Trophoblast cell (in vitro differentiated cells and primary cell): ENCODE measurements at regions not wholly inside any gene's neighbourhood (a gene's known extent, or its start where the extent isn't known, plus 50 kb on each side); places are given as distances from the start of the nearest gene placed in this dataset.

Experiments used
- DNase-seq, 2 donors: peaks; one replicate each; pipeline ENCODE4 v3.0.0-alpha.2; 2016
- H2AFZ ChIP-seq: 2 replicates; pipeline ENCODE4 v1.6.1; 2013; ENCODE audit warnings: low read length, moderate library complexity, mild to moderate bottlenecking; ENCODE audit not compliant: insufficient read depth, poor library complexity
- H2AK5ac ChIP-seq: 2 replicates; pipeline ENCODE4 v1.6.1; 2013; ENCODE audit warnings: mild to moderate bottlenecking, low read length
- H2BK120ac ChIP-seq: 2 replicates; pipeline ENCODE4 v1.6.1; 2013; ENCODE audit warnings: low read length, mild to moderate bottlenecking, moderate library complexity; ENCODE audit not compliant: insufficient read depth, poor library complexity
- H2BK12ac ChIP-seq: 2 replicates; pipeline ENCODE4 v1.6.1; 2013; ENCODE audit warnings: mild to moderate bottlenecking, low read length, moderate library complexity
- H2BK5ac ChIP-seq: 2 replicates; pipeline ENCODE4 v1.6.1; 2013; ENCODE audit warnings: low read length, low read depth, moderate library complexity, mild to moderate bottlenecking; ENCODE audit not compliant: poor library complexity
- H3K14ac ChIP-seq: 2 replicates; pipeline ENCODE4 v1.6.1; 2013; ENCODE audit warnings: mild to moderate bottlenecking, low read length
- H3K18ac ChIP-seq: 2 replicates; pipeline ENCODE4 v1.6.1; 2013; ENCODE audit warnings: mild to moderate bottlenecking, low read length
- H3K23ac ChIP-seq: 2 replicates; pipeline ENCODE4 v1.6.1; 2013; ENCODE audit warnings: low read length
- H3K27ac ChIP-seq: 2 replicates; pipeline ENCODE4 v1.5.1; 2013; ENCODE audit warnings: low read depth, mild to moderate bottlenecking, inconsistent platforms, low read length, moderate library complexity
- H3K27me3 ChIP-seq: 2 replicates; pipeline ENCODE4 v1.6.1; 2013; ENCODE audit warnings: inconsistent platforms, mild to moderate bottlenecking, low read length, moderate library complexity; ENCODE audit not compliant: insufficient read depth
- H3K36me3 ChIP-seq, 2 experiments: 1 replicate in 1 of 2; 2 replicates in 1 of 2; pipeline ENCODE4 v1.6.1; 2013; ENCODE audit warnings: low read length in 2 of 2, mild to moderate bottlenecking in 2 of 2, moderate library complexity in 1 of 2; ENCODE audit not compliant: insufficient read depth in 2 of 2, control insufficient read depth in 1 of 2
- H3K4ac ChIP-seq: 2 replicates; pipeline ENCODE4 v1.6.1; 2013; ENCODE audit warnings: low read depth, mild to moderate bottlenecking, low read length, moderate library complexity
- H3K4me1 ChIP-seq, 2 experiments: 1 replicate in 1 of 2; 2 replicates in 1 of 2; pipeline ENCODE4 v1.6.1; 2013; ENCODE audit warnings: low read length in 2 of 2, mild to moderate bottlenecking in 2 of 2, moderate library complexity in 1 of 2; ENCODE audit not compliant: insufficient read depth in 2 of 2, control insufficient read depth in 1 of 2
- H3K4me2 ChIP-seq: 2 replicates; pipeline ENCODE4 v1.6.1; 2013; ENCODE audit warnings: inconsistent platforms, mild to moderate bottlenecking, low read length, moderate library complexity
- H3K4me3 ChIP-seq: 2 replicates; pipeline ENCODE4 v1.5.1; 2013; ENCODE audit warnings: mild to moderate bottlenecking, low read depth, low read length, inconsistent platforms
- H3K79me1 ChIP-seq: one replicate; pipeline ENCODE4 v1.6.1; 2013; ENCODE audit warnings: low read length
- H3K79me2 ChIP-seq: 2 replicates; pipeline ENCODE4 v1.6.1; 2013; ENCODE audit warnings: low read length, mild to moderate bottlenecking; ENCODE audit not compliant: control insufficient read depth, insufficient read depth, poor library complexity
- H3K9ac ChIP-seq: 2 replicates; pipeline ENCODE4 v1.6.1; 2013; ENCODE audit warnings: mild to moderate bottlenecking, low read length
- H3K9me3 ChIP-seq: 2 replicates; pipeline ENCODE4 v1.6.1; 2013; ENCODE audit warnings: low read depth, mild to moderate bottlenecking, control low read depth, inconsistent platforms, low read length; ENCODE audit not compliant: insufficient read depth
- H4K12ac ChIP-seq: 2 replicates; pipeline ENCODE4 v1.6.1; 2013; ENCODE audit warnings: low read depth, mild to moderate bottlenecking, low read length, moderate library complexity
- H4K8ac ChIP-seq: 2 replicates; pipeline ENCODE4 v1.6.1; 2013; ENCODE audit warnings: low read depth, mild to moderate bottlenecking, low read length, moderate library complexity
- H4K91ac ChIP-seq: one replicate; pipeline ENCODE4 v1.6.1; 2013; ENCODE audit warnings: low read depth, mild to moderate bottlenecking, low read length, moderate library complexity
- WGBS: extraction: QIAGEN DNeasy Blood & Tissue Kit; methylation state at CpG from one replicate; pipeline ENCODE4 v1.1.7; 2013; ENCODE audit warnings: missing lambda C conversion rate; ENCODE audit not compliant: insufficient read length, insufficient coverage; ENCODE audit errors: extremely low coverage; 5-methylcytosine and 5-hydroxymethylcytosine counted together

- H2BK12ac ChIP-seq: no peak overlapping the region
- H3K9ac ChIP-seq: no peak overlapping the region
- no peak overlapping the region for H3K14ac ChIP-seq
- no CpG with 5 or more reads among the region's 2 CpGs for WGBS
- H4K91ac ChIP-seq: no peak overlapping the region
- no peak overlapping the region for H2BK5ac ChIP-seq
- no peak overlapping the region for H3K4ac ChIP-seq
- H2AFZ ChIP-seq: no peak overlapping the region
- no peaks in the 10 kb centered on the region for H3K27me3 ChIP-seq
- H2AK5ac ChIP-seq: no peak overlapping the region
- H3K4me1 ChIP-seq: no peaks in the 10 kb centered on the region
- no peaks in the 10 kb centered on the region for H3K79me1 ChIP-seq
- no peak overlapping the region for H3K4me3 ChIP-seq
- no peak overlapping the region for H4K8ac ChIP-seq
- no peak overlapping the region for H3K4me2 ChIP-seq
- H3K9me3 ChIP-seq: no peaks in the 10 kb centered on the region
- no peak for DNase-seq
- H3K23ac ChIP-seq: no peak overlapping the region
- no peaks in the 10 kb centered on the region for H3K36me3 ChIP-seq
- H3K79me2 ChIP-seq: no peaks in the 10 kb centered on the region
- H4K12ac ChIP-seq: no peak overlapping the region
- no peak overlapping the region for H3K18ac ChIP-seq
- H3K27ac ChIP-seq: no peak overlapping the region
- H2BK120ac ChIP-seq: no peak overlapping the region
Observed at GRCh38 chr2:34388446-34388845, 789.3 kb upstream of the FAM98A start.

DNA sequence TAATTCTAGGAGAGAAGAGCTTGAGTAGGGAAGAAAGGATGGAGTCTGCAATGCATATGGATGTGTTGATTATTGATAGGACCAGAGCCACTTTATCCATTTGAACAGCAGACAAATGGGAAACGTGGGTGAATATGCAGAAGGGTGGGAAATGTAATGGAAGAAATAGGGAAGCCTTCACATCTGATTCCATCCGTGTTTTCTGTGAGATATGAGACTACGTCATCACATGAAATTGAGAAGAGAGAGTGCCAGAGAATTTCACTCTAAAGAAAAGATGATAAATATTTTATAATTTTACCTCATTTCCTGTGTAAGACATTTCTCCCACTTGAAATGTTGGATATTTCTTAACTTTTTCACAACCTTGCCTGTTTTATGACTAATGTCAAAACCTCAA, 788.4 kb upstream of the FAM98A start:
- H3K27me3 ChIP-seq: no peaks in the 10 kb centered on the region
- H2BK5ac ChIP-seq: no peak overlapping the region
- no peak overlapping the region for H3K4ac ChIP-seq
- H3K18ac ChIP-seq: no peak overlapping the region
- H2BK120ac ChIP-seq: no peak overlapping the region
- H3K79me1 ChIP-seq: no peaks in the 10 kb centered on the region
- H3K27ac ChIP-seq: no peak overlapping the region
- H2AFZ ChIP-seq: no peak overlapping the region
- no CpG with 5 or more reads among the region's 3 CpGs for WGBS
- H3K9me3 ChIP-seq: no peaks in the 10 kb centered on the region
- no peak overlapping the region for H3K4me2 ChIP-seq
- H3K79me2 ChIP-seq: no peaks in the 10 kb centered on the region
- H4K12ac ChIP-seq: no peak overlapping the region
- no peak for DNase-seq
- no peaks in the 10 kb centered on the region for H3K36me3 ChIP-seq
- H3K23ac ChIP-seq: no peak overlapping the region
- H4K8ac ChIP-seq: no peak overlapping the region
- H2AK5ac ChIP-seq: no peak overlapping the region
- no peak overlapping the region for H4K91ac ChIP-seq
- H3K4me1 ChIP-seq: no peaks in the 10 kb centered on the region
- no peak overlapping the region for H3K4me3 ChIP-seq
- H3K14ac ChIP-seq: no peak overlapping the region
- H2BK12ac ChIP-seq: no peak overlapping the region
- H3K9ac ChIP-seq: no peak overlapping the region

DNA sequence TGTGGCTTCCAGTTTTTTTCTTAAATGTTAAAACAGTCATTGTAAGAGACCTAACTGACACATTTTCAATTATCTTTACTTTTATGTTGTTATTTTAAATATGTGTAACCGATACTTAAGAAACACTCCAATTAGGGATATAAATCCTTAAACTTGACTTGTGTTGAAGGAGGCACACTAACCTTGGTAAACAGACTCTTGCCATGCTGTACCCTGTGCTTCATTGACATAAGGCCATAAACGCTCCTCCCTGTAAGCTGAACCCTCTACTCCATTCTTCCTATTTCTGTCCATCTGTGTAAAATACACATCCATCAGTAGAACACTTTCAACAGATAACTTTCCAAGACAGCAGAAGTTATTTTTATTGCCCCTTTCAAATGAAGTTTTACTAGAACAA, 780.5 kb upstream of the FAM98A start:
- no peaks in the 10 kb centered on the region for H3K36me3 ChIP-seq
- no peak overlapping the region for H3K9ac ChIP-seq
- no CpG with 5 or more reads among the region's 2 CpGs for WGBS
- H2BK120ac ChIP-seq: no peak overlapping the region
- no peak for DNase-seq
- no peak overlapping the region for H3K4me3 ChIP-seq
- no peak overlapping the region for H4K91ac ChIP-seq
- no peak overlapping the region for H4K8ac ChIP-seq
- no peaks in the 10 kb centered on the region for H3K9me3 ChIP-seq
- H4K12ac ChIP-seq: no peak overlapping the region
- no peak overlapping the region for H2BK12ac ChIP-seq
- no peaks in the 10 kb centered on the region for H3K4me1 ChIP-seq
- H3K23ac ChIP-seq: no peak overlapping the region
- no peak overlapping the region for H3K4me2 ChIP-seq
- no peak overlapping the region for H2AK5ac ChIP-seq
- H3K18ac ChIP-seq: no peak overlapping the region
- no peaks in the 10 kb centered on the region for H3K79me1 ChIP-seq
- no peak overlapping the region for H2AFZ ChIP-seq
- no peak overlapping the region for H3K27ac ChIP-seq
- no peak overlapping the region for H2BK5ac ChIP-seq
- H3K14ac ChIP-seq: no peak overlapping the region
- no peaks in the 10 kb centered on the region for H3K79me2 ChIP-seq
- no peaks in the 10 kb centered on the region for H3K27me3 ChIP-seq
- no peak overlapping the region for H3K4ac ChIP-seq

- Histone ChIP-seq H4K12ac (no peak overlapping the region), H3K27me3 (no peaks in the 10 kb centered on the region), H3K4ac (no peak overlapping the region), H3K23ac (no peak overlapping the region), H2BK120ac (no peak overlapping the region), H2AFZ (no peak overlapping the region), H2AK5ac (no peak overlapping the region), H3K9ac (no peak overlapping the region), H3K27ac (no peak overlapping the region), H3K4me2 (no peak overlapping the region), H3K14ac (no peak overlapping the region), H3K79me2 (no peaks in the 10 kb centered on the region), H3K18ac (no peak overlapping the region), H3K4me1 (no peaks in the 10 kb centered on the region), H3K4me3 (no peak overlapping the region), H4K91ac (no peak overlapping the region), H3K9me3 (no peaks in the 10 kb centered on the region), H3K36me3 (no peaks in the 10 kb centered on the region), H4K8ac (no peak overlapping the region), H3K79me1 (no peaks in the 10 kb centered on the region), H2BK12ac (no peak overlapping the region), H2BK5ac (no peak overlapping the region)
- no CpG with 5 or more reads among the region's 4 CpGs for WGBS
- DNase-seq: no peak
Observed at GRCh38 chr2:34373586-34374233, 774.6 kb upstream of the FAM98A start.
